Lung (tissue), 11 donors: ENCODE measurements at regions not wholly inside any gene's neighbourhood (a gene's known extent, or its start where the extent isn't known, plus 50 kb on each side); places are given as distances from the start of the nearest gene placed in this dataset.

Experiments
- ATAC-seq: fragments of 200-7000 bp; cut with Tn5 transposase; one replicate; pipeline ENCODE4 v1.9.1; 2020; ENCODE audit warnings: moderate number of reproducible peaks; ENCODE audit not compliant: insufficient read depth, low FRiP score
- DNase-seq, 3 donors: peaks; one replicate each; pipeline ENCODE4 v3.0.0-alpha.2; 2013 to 2017
- H3K27ac ChIP-seq, 2 donors: one replicate each; pipeline ENCODE4 v1.5.1; 2013; ENCODE audit warnings: mild to moderate bottlenecking in 2 of 2, moderate library complexity in 2 of 2, control low read depth in 1 of 2, inconsistent platforms in 1 of 2, low read depth in 1 of 2, low read length in 1 of 2
- H3K27me3 ChIP-seq, 3 donors: one replicate each; pipeline ENCODE4 v1.5.1; 2013; ENCODE audit warnings: low read length in 2 of 3; ENCODE audit not compliant: control insufficient read depth in 3 of 3, insufficient read depth in 3 of 3
- H3K36me3 ChIP-seq, 4 donors: one replicate each; pipeline ENCODE4 v1.5.1; 2013; ENCODE audit warnings: low read length in 4 of 4, mild to moderate bottlenecking in 1 of 4, moderate library complexity in 1 of 4; ENCODE audit not compliant: control insufficient read depth in 4 of 4, insufficient read depth in 4 of 4
- H3K4me1 ChIP-seq, 5 donors: one replicate each; pipeline ENCODE4 v1.5.1; 2013; ENCODE audit warnings: low read length in 5 of 5, mild to moderate bottlenecking in 2 of 5, moderate library complexity in 1 of 5; ENCODE audit not compliant: control insufficient read depth in 5 of 5, insufficient read depth in 5 of 5
- H3K4me3 ChIP-seq: one replicate; pipeline ENCODE4 v1.5.1; 2013; ENCODE audit warnings: mild to moderate bottlenecking, control low read depth, moderate library complexity
- H3K9ac ChIP-seq, 2 donors: one replicate each; pipeline ENCODE4 v1.5.1; 2013; ENCODE audit warnings: low read length in 2 of 2, control low read depth in 1 of 2; ENCODE audit not compliant: insufficient read depth in 1 of 2
- H3K9me3 ChIP-seq, 4 donors: one replicate each; pipeline ENCODE4 v1.5.1; 2013; ENCODE audit warnings: low read length in 3 of 4, mild to moderate bottlenecking in 1 of 4, moderate library complexity in 1 of 4; ENCODE audit not compliant: control insufficient read depth in 4 of 4, insufficient read depth in 3 of 4
- WGBS, 2 donors: extraction: QIAGEN DNeasy Blood & Tissue Kit; methylation state at CpG; one replicate each; pipeline ENCODE4 v1.1.7; 2013; 5-methylcytosine and 5-hydroxymethylcytosine counted together
- TF ChIP-seq, protein P1 (sequence below): IDR thresholded peaks from 2 replicates; pipeline ENCODE4 v1.5.1; 2012; ENCODE audit warnings: mild to moderate bottlenecking; ENCODE audit errors: control extremely low read depth, extremely low read depth
- donor health status: control.
- donor health status: control.
- donor health status: Bipolar disorder and iron deficiency.
- donor health status: healthy.
- donor health status: DM: yes; HTN: yes; CAD: no.

DNA sequence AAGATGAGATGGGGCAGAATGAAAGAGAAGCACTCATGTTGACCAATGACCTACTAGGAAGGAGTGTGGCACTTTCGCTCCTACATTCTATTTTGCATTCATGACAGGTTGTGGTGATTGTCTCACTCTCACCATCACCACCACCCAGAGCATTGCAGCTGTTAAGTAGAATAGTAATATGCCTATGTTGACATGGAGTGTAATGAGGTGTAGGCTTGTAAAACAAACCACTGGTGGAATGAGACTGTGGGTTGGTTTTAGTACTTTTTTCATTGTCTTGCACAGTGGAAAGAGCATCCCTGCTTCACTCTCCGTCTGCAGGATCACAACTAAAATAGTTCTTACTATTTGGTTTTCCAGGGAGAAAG is 516.7 kb downstream of the NTRK2 start:
- WGBS, 2 donors, result 90 to 94% methylated on average over 2 of the region's 2 CpGs
- Histone ChIP-seq H3K27me3 (no peaks in the 10 kb centered on the region), H3K9ac (no peak overlapping the region), H3K36me3 (no peaks in the 10 kb centered on the region), H3K27ac (no peak overlapping the region), H3K4me3 (no peak overlapping the region), H3K9me3 (peaks cover 0 to 2% (median 0%) of the 10 kb centered on the region in 4 donors), H3K4me1 (no peaks in the 10 kb centered on the region)
- no peak for ATAC-seq
- TF ChIP-seq, protein P1, sequence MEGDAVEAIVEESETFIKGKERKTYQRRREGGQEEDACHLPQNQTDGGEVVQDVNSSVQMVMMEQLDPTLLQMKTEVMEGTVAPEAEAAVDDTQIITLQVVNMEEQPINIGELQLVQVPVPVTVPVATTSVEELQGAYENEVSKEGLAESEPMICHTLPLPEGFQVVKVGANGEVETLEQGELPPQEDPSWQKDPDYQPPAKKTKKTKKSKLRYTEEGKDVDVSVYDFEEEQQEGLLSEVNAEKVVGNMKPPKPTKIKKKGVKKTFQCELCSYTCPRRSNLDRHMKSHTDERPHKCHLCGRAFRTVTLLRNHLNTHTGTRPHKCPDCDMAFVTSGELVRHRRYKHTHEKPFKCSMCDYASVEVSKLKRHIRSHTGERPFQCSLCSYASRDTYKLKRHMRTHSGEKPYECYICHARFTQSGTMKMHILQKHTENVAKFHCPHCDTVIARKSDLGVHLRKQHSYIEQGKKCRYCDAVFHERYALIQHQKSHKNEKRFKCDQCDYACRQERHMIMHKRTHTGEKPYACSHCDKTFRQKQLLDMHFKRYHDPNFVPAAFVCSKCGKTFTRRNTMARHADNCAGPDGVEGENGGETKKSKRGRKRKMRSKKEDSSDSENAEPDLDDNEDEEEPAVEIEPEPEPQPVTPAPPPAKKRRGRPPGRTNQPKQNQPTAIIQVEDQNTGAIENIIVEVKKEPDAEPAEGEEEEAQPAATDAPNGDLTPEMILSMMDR, result no peak
- DNase-seq, result no peak

DNA sequence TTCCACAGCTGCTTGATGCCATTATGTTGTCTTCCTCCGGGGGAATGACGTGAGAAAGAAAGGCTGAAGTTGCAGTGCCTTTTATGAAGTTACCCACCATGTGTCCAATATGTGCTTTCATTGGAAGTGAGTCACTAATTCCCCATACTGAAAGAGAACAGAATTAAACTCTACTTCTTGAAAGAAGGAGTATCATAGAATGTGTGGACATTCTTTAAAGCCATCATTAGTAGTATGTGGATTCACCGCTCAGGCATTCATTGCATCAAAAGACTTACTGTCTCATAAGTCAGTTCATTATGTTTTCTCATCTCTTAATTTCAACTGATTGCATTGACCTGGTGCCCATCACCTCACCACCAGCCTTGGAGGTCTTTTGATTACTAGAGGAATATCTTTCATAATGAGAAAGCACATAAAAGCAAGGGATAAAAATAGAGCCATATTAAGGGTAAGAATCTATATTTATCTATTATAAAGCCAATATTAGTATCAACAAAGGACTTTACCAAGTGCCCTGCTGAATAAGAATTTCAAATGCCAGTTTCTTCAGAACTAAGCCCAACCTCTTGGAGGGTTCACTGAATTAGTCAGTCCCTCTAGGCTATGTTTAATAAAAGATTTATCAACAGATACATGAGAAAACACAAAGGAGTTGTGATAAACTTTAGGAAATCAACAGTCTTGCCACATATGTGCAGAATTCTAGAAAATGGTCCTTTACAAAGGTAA is 516.1 kb downstream of the NTRK2 start:
- Histone ChIP-seq H3K9ac (no peak overlapping the region), H3K27me3 (no peaks in the 10 kb centered on the region), H3K4me3 (no peak overlapping the region), H3K27ac (no peak overlapping the region), H3K4me1 (no peaks in the 10 kb centered on the region), H3K9me3 (peaks cover 0 to 2% (median 0%) of the 10 kb centered on the region in 4 donors), H3K36me3 (no peaks in the 10 kb centered on the region)
- no peak for DNase-seq
- no peak for ATAC-seq
- WGBS, 2 donors, result 88 to 93% methylated on average over 3 of the region's 3 CpGs
- TF ChIP-seq, protein P1, result no peak

DNA sequence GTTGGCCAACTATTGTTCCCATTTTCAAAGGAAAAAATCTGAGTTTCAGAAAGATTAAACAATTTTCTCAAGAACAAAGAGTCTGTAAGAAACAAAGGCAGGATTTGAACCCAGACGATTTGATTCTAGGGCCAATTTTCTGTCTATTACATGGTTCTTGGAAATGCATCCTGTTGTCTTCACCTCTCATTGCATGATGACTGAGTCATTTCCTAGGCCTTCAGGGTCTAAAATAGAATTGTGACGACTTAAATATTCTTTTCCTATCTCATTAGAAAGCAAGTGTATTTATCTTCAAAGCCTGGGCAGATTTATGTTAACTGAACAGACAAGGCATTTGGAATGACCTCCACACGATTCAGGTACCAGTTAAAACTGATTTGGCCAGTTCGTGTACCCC is 512.9 kb downstream of the NTRK2 start:
- 70 to 77% methylated on average over 4 of the region's 4 CpGs for WGBS, 2 donors
- Histone ChIP-seq H3K36me3 (no peaks in the 10 kb centered on the region), H3K9me3 (no peaks in the 10 kb centered on the region), H3K9ac (no peak overlapping the region), H3K27me3 (no peaks in the 10 kb centered on the region), H3K27ac (no peak overlapping the region), H3K4me1 (no peaks in the 10 kb centered on the region), H3K4me3 (no peak overlapping the region)
- no peak for ATAC-seq
- TF ChIP-seq, protein P1, result no peak
- no peak for DNase-seq

DNA sequence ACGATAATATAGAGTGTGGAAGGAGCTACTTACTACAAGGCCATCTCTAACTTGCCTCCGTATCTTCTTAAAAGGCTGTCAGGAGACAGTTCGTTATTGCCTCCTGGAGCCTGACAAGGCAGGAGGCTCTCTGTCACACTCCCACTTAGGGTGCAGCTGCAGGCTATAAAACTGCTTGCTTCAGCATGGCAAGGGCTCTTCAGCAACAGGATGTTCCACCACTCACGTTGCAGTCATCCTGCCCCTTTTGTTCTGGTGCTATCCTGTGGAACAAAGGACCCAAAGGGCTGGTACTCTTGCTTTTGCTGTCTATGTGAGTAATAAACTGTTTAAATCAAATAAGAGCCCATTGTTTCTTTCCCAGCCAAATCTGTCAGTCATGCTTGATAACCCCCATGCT is 508.9 kb downstream of the NTRK2 start:
- no peak for ATAC-seq
- Histone ChIP-seq H3K9me3 (no peaks in the 10 kb centered on the region), H3K27me3 (no peaks in the 10 kb centered on the region), H3K4me3 (no peak overlapping the region), H3K4me1 (no peaks in the 10 kb centered on the region), H3K36me3 (no peaks in the 10 kb centered on the region), H3K27ac (no peak overlapping the region), H3K9ac (no peak overlapping the region)
- no peak for DNase-seq
- WGBS, 2 donors, result 36 to 43% methylated on average over 4 of the region's 4 CpGs
- TF ChIP-seq, protein P1, result no peak
